ENCODE measurements at regions not wholly inside any gene's neighbourhood (a gene's known extent, or its start where the extent isn't known, plus 50 kb on each side); places are given as distances from the start of the nearest gene placed in this dataset.

DNA sequence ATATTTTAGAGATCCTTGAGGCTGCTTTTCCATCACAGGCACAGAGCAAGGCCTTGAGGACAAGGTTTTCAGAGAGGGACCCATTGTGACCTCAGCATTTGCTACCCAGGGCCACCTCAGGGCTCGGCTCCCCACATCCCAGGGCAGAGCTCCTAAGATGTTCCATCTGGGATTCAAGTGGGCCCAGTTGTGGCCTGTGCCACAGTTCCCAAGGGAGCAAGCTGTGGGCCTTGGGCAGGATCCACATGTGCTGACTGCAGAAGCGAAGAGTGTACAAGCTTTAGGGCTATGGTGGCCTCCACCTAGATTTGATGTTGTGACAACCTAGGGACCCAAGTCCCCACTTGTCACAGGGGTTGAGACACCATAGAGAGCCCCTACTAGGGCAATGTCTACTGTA, 608.1 kb downstream of the HACE1 start:
- FAIRE-seq (no peak), DNase-seq (peak in 1 of 5 donors; percentile 35)
- Histone ChIP-seq H3K4me1 (ENCODE audit: control insufficient read depth in 2 of 3, insufficient read depth in 2 of 3, low read depth in 1 of 3, low read length in 3 of 3) (no peaks in the 10 kb centered on the region), H3K27me3 (ENCODE audit: control insufficient read depth, insufficient read depth, low read length) (no peaks in the 10 kb centered on the region), H3K4me3 (ENCODE audit: low read length in 3 of 3) (no peak overlapping the region), H3K36me3 (ENCODE audit: control insufficient read depth in 2 of 3, insufficient read depth in 3 of 3, low read length in 3 of 3) (no peaks in the 10 kb centered on the region), H3K9me3 (ENCODE audit: control insufficient read depth in 2 of 3, insufficient read depth in 1 of 3, low read length in 3 of 3) (no peaks in the 10 kb centered on the region), H3K27ac (ENCODE audit: low read depth in 2 of 2, low read length in 2 of 2) (no peak overlapping the region), H3K9ac (ENCODE audit: low read length in 3 of 3) (no peak overlapping the region)
- TF ChIP-seq, protein P1, sequence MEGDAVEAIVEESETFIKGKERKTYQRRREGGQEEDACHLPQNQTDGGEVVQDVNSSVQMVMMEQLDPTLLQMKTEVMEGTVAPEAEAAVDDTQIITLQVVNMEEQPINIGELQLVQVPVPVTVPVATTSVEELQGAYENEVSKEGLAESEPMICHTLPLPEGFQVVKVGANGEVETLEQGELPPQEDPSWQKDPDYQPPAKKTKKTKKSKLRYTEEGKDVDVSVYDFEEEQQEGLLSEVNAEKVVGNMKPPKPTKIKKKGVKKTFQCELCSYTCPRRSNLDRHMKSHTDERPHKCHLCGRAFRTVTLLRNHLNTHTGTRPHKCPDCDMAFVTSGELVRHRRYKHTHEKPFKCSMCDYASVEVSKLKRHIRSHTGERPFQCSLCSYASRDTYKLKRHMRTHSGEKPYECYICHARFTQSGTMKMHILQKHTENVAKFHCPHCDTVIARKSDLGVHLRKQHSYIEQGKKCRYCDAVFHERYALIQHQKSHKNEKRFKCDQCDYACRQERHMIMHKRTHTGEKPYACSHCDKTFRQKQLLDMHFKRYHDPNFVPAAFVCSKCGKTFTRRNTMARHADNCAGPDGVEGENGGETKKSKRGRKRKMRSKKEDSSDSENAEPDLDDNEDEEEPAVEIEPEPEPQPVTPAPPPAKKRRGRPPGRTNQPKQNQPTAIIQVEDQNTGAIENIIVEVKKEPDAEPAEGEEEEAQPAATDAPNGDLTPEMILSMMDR (IDR thresholded peaks at IDR 0.05; ENCODE audit: borderline replicate concordance, extremely low read depth, insufficient read depth) = no peak
- intact Hi-C loops (cut with DNase I) = no loop called here

DNA sequence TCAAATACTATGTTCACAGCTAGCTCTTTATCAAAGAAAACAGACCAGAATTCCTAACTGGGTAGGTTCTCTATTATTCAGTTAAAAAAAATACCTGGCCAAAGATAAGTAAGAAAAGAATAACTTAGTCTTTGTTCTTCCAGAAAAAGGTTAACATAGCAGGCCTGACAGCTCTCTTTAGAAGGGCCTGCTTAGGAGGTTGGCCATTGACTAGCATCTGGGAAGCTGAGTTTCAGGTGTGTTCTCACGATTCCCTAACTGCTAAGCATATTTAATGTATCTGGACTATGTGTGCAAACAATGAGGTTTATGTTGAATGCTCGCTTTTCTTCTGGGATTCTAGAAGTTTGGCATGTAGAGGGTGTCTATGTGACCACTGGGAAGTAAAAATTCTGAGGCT, 618.9 kb downstream of the HACE1 start:
- TF ChIP-seq, protein P1 (IDR thresholded peaks at IDR 0.05; ENCODE audit: borderline replicate concordance, extremely low read depth, insufficient read depth) = no peak
- FAIRE-seq = no peak
- no peaks in the 10 kb centered on the region for H3K36me3 ChIP-seq (ENCODE audit: control insufficient read depth in 2 of 3, insufficient read depth in 3 of 3, low read length in 3 of 3)

DNA sequence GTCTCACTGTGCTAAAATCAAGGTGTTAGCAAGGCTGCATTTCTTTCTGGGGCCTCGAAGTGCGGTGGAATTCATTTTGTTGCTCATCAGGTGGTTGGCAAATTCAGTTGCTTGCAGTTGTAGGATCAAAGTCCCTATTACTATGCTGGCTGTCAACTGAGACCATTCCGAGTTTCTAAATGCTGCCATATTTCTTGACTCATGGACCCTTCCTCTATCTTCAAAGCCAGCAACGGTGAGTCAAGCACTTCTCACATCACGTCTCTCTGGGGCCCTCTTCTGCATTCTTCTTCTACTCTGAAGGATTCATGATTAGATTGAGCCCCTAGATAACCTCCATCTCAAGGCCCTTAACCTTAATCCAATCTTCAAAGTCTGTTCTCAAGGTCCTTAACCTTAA, 619.7 kb downstream of the HACE1 start:
- DNase-seq = no peak
- no peak overlapping the region for H3K9ac ChIP-seq (ENCODE audit: low read length in 3 of 3)
- no peaks in the 10 kb centered on the region for H3K27me3 ChIP-seq (ENCODE audit: control insufficient read depth, insufficient read depth, low read length)
- H3K9me3 ChIP-seq (ENCODE audit: control insufficient read depth in 2 of 3, insufficient read depth in 1 of 3, low read length in 3 of 3) = peaks cover 0 to 2% (median 0%) of the 10 kb centered on the region in 3 donors
- TF ChIP-seq, protein P1 (IDR thresholded peaks at IDR 0.05; ENCODE audit: borderline replicate concordance, extremely low read depth, insufficient read depth) = no peak
- no peak overlapping the region for H3K4me3 ChIP-seq (ENCODE audit: low read length in 3 of 3)
- no peak for FAIRE-seq
- H3K36me3 ChIP-seq (ENCODE audit: control insufficient read depth in 2 of 3, insufficient read depth in 3 of 3, low read length in 3 of 3) = no peaks in the 10 kb centered on the region
- H3K27ac ChIP-seq (ENCODE audit: low read depth in 2 of 2, low read length in 2 of 2) = no peak overlapping the region
- H3K4me1 ChIP-seq (ENCODE audit: control insufficient read depth in 2 of 3, insufficient read depth in 2 of 3, low read depth in 1 of 3, low read length in 3 of 3) = no peaks in the 10 kb centered on the region
- intact Hi-C loops (cut with DNase I) = no loop called here

More for the DNA sequence above, 618.9 kb downstream of the HACE1 start:
- intact Hi-C loops (cut with DNase I) = no loop called here
- Histone ChIP-seq H3K27me3 (ENCODE audit: control insufficient read depth, insufficient read depth, low read length) (no peaks in the 10 kb centered on the region), H3K9ac (ENCODE audit: low read length in 3 of 3) (no peak overlapping the region), H3K4me1 (ENCODE audit: control insufficient read depth in 2 of 3, insufficient read depth in 2 of 3, low read depth in 1 of 3, low read length in 3 of 3) (no peaks in the 10 kb centered on the region), H3K27ac (ENCODE audit: low read depth in 2 of 2, low read length in 2 of 2) (no peak overlapping the region), H3K9me3 (ENCODE audit: control insufficient read depth in 2 of 3, insufficient read depth in 1 of 3, low read length in 3 of 3) (peaks cover 0 to 2% (median 0%) of the 10 kb centered on the region in 3 donors), H3K4me3 (ENCODE audit: low read length in 3 of 3) (no peak overlapping the region)
- no peak for DNase-seq

DNA sequence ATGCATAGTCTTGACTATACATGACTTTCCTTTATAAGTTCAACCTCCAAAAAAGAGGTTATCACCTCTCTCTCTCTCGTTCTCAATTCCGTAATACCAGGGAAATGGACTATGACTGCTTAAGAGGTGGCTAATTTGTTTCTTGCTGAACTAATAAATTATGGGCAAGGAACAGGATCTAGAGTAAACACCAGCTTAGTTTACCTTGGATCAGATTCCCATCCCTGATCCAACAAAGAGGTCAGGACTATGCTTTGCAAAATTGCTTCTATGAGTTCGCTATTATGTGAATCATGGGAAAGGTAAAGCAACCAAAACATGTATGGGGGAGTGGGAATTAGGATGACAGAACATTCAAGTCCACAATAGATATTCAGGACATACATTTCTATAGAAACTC, 630.7 kb downstream of the HACE1 start:
- intact Hi-C loops (cut with DNase I) = no loop called here
- Histone ChIP-seq H3K9me3 (ENCODE audit: control insufficient read depth in 2 of 3, insufficient read depth in 1 of 3, low read length in 3 of 3) (no peaks in the 10 kb centered on the region), H3K9ac (ENCODE audit: low read length in 3 of 3) (no peak overlapping the region), H3K4me3 (ENCODE audit: low read length in 3 of 3) (no peak overlapping the region), H3K36me3 (ENCODE audit: control insufficient read depth in 2 of 3, insufficient read depth in 3 of 3, low read length in 3 of 3) (no peaks in the 10 kb centered on the region), H3K4me1 (ENCODE audit: control insufficient read depth in 2 of 3, insufficient read depth in 2 of 3, low read depth in 1 of 3, low read length in 3 of 3) (peaks cover 0 to 3% (median 0%) of the 10 kb centered on the region in 3 donors), H3K27ac (ENCODE audit: low read depth in 2 of 2, low read length in 2 of 2) (no peak overlapping the region), H3K27me3 (ENCODE audit: control insufficient read depth, insufficient read depth, low read length) (no peaks in the 10 kb centered on the region)
- no peak for FAIRE-seq
- DNase-seq = peak in 2 of 5 donors; percentile 38 to 64
- TF ChIP-seq, protein P1 (IDR thresholded peaks at IDR 0.05; ENCODE audit: borderline replicate concordance, extremely low read depth, insufficient read depth) = no peak
